RPMI7951 (cell line): ENCODE measurements at regions not wholly inside any gene's neighbourhood (a gene's known extent, or its start where the extent isn't known, plus 50 kb on each side); places are given as distances from the start of the nearest gene placed in this dataset.
A peak's percentile ranks its signal among the peaks of the same experiment; 100 is the strongest.

Source experiments
- DNase-seq: peaks from one replicate; pipeline ENCODE4 v3.0.0-alpha.2; 2012; ENCODE audit warnings: low read depth

GRCh38 chr3:17985658-17986347 is 243.4 kb upstream of the TBC1D5 start:
- no peak for DNase-seq

- no peak for DNase-seq
These were observed 240.7 kb upstream of the TBC1D5 start for GRCh38 chr3:17983106-17983505.

GRCh38 chr3:17982211-17982880 is 239.9 kb upstream of the TBC1D5 start:
- DNase-seq, result no peak

- DNase-seq, result no peak
These were observed 238.4 kb upstream of the TBC1D5 start for GRCh38 chr3:17980863-17981262.

- DNase-seq, result no peak
These were observed 237.5 kb upstream of the TBC1D5 start for GRCh38 chr3:17979911-17980310.

GRCh38 chr3:17979252-17979651 is 236.8 kb upstream of the TBC1D5 start:
- DNase-seq, result no peak

- peak; percentile 13 for DNase-seq
These were observed 231.9 kb upstream of the TBC1D5 start for GRCh38 chr3:17974206-17974841.

GRCh38 chr3:17972959-17973906 is 230.8 kb upstream of the TBC1D5 start:
- DNase-seq, result no peak

- DNase-seq, result no peak
These were observed 230.0 kb upstream of the TBC1D5 start for GRCh38 chr3:17972476-17972875.

GRCh38 chr3:17972030-17972429 is 229.6 kb upstream of the TBC1D5 start:
- no peak for DNase-seq

- DNase-seq, result no peak
These were observed 227.6 kb upstream of the TBC1D5 start for GRCh38 chr3:17969985-17970568.

- no peak for DNase-seq
These were observed 226.8 kb upstream of the TBC1D5 start for GRCh38 chr3:17969244-17969643.

GRCh38 chr3:17967953-17968607 is 225.6 kb upstream of the TBC1D5 start:
- no peak for DNase-seq

- no peak for DNase-seq
These were observed 224.7 kb upstream of the TBC1D5 start for GRCh38 chr3:17967111-17967510.

GRCh38 chr3:17965331-17965730 is 222.9 kb upstream of the TBC1D5 start:
- DNase-seq, result no peak

- DNase-seq, result no peak
These were observed 221.7 kb upstream of the TBC1D5 start for GRCh38 chr3:17964108-17964507.

GRCh38 chr3:17955411-17955810 is 213.0 kb upstream of the TBC1D5 start:
- DNase-seq, result no peak

GRCh38 chr3:17954801-17955200 is 212.4 kb upstream of the TBC1D5 start:
- no peak for DNase-seq

- DNase-seq, result no peak
These were observed 208.8 kb upstream of the TBC1D5 start for GRCh38 chr3:17951241-17951640.

- DNase-seq, result no peak
These were observed 206.7 kb upstream of the TBC1D5 start for GRCh38 chr3:17949101-17949500.

- no peak for DNase-seq
These were observed 205.4 kb upstream of the TBC1D5 start for GRCh38 chr3:17947833-17948232.
